Adrenal gland (tissue), 9 donors: ENCODE measurements at regions not wholly inside any gene's neighbourhood (a gene's known extent, or its start where the extent isn't known, plus 50 kb on each side); places are given as distances from the start of the nearest gene placed in this dataset.
A peak's percentile ranks its signal among the peaks of the same experiment; 100 is the strongest.

ENCODE experiments used
- DNase-seq, 7 donors: peaks; one replicate each; pipeline ENCODE4 v3.0.0-alpha.2; 2019 to 2020
- H3K27ac ChIP-seq, 5 donors: fragments of 200-600 bp; sonication (generic) in 4 of 5; 1 replicate in 3 of 5; 2 replicates in 2 of 5; pipeline versions ENCODE4 v1.5.1 to v1.8.0; 2016 to 2020; ENCODE audit warnings: mild to moderate bottlenecking in 1 of 5
- H3K27me3 ChIP-seq: fragments of 200-600 bp; 2 replicates; pipeline ENCODE4 v1.8.0; 2021
- H3K36me3 ChIP-seq, 2 donors: fragments of 200-600 bp; replicated peaks in 1 of 2; 1 replicate in 1 of 2; 2 replicates in 1 of 2; pipeline versions ENCODE4 v1.5.1 to v1.8.0; 2018 to 2022
- H3K4me1 ChIP-seq, 2 donors: fragments of 200-600 bp; replicated peaks in 1 of 2; 1 replicate in 1 of 2; 2 replicates in 1 of 2; pipeline versions ENCODE4 v1.5.1 to v1.8.0; 2018 to 2021
- H3K4me3 ChIP-seq, 4 donors: fragments of 200-600 bp; sonication (generic) in 3 of 4; one replicate each; pipeline ENCODE4 v1.5.1; 2016 to 2018
- H3K9me3 ChIP-seq, 3 donors: fragments of 200-600 bp; sonication (generic) in 1 of 3; replicated peaks in 1 of 3; 1 replicate in 2 of 3; 2 replicates in 1 of 3; pipeline versions ENCODE4 v1.5.1 to v1.8.0; 2016 to 2021
- POLR2A ChIP-seq, 2 donors: fragments of 450-650 bp; IDR thresholded peaks; one replicate each; pipeline ENCODE4 v1.6.1; 2017; ENCODE audit warnings: antibody characterized with exemption in 2 of 2, mild to moderate bottlenecking in 2 of 2, moderate library complexity in 1 of 2
- WGBS, 4 donors: extraction: QIAGEN DNeasy Blood & Tissue Kit in 2 of 4; methylation state at CpG; one replicate each; pipeline versions ENCODE4 v1.1.5 to v1.1.7; 2013 to 2017; 5-methylcytosine and 5-hydroxymethylcytosine counted together
- intact Hi-C, 2 donors: fragments of 100-400 bp; cut with DNase I; formaldehyde crosslinking; loops; one replicate each; pipeline versions ENCODE4 v1.14.1 to v1.15.0; 2022 to 2023
- TF ChIP-seq, protein P1 (sequence below), 6 experiments: fragments of 450-650 bp in 4 of 6; fragments of 200-600 bp in 2 of 6; sonication (generic) in 1 of 6; IDR thresholded peaks; 1 replicate in 5 of 6; 2 replicates in 1 of 6; pipeline versions ENCODE4 v1.5.1 to v1.8.0; 2016 to 2021; ENCODE audit warnings: antibody characterized with exemption in 6 of 6, mild to moderate bottlenecking in 2 of 6, moderate library complexity in 1 of 6
- donor health status: healthy with polysubstance abuse.
- donor health status: Bipolar disorder and iron deficiency.
- donor health status: DM: yes; HTN: yes; CAD: no.
- donor health status: DM: no; HTN: no; CAD: no.
- donor health status: DM: no; HTN: no; CAD: no.

DNA sequence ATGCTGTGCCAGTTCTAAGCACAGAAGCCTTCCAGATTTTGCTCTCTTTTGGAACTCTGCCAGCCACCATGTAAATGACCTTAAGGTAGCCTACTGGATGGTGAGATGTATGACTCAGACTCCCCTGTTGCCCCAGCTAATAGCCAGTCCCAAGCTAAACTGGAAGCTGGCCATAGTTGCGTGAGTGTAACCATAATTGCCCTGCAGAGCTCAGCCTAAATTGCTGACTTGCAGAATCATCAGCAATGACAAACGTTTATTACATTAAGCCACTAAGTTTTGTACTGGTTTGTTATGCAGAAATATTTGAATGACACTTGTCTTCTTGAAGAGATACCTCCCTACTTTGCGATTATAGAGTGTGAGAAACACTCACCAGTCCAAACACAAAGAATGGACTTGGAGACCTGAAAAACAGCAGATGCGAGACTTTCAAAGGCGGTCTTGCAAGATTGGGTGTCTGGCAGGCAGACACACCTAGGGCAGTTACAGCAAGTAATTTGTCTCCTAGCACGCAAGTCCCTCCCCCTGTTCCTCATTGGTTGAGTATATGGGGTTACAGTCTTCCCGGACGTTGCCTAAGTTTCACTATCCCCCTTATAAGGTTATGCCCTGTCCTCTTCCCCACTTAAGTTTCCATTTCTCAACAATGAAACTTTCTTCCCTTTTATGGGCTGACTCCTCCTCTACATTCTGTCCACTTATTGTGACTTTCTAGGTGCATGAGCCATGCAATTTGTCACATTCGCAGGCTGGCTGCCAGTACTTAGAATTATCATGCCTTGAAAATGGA lies 83.6 kb upstream of the XCR1 start:
- Histone ChIP-seq H3K4me3 (no peak overlapping the region), H3K27me3 (no peaks in the 10 kb centered on the region), H3K9me3 (no peaks in the 10 kb centered on the region), H3K27ac (peak overlapping the region in 2 of 5 donors; percentile 24 to 85), H3K4me1 (peaks cover 0 to 8% of the 10 kb centered on the region in 2 donors), H3K36me3 (no peaks in the 10 kb centered on the region)
- TF ChIP-seq POLR2A (IDR thresholded peaks at IDR 0.05), result no peak
- TF ChIP-seq, protein P1, sequence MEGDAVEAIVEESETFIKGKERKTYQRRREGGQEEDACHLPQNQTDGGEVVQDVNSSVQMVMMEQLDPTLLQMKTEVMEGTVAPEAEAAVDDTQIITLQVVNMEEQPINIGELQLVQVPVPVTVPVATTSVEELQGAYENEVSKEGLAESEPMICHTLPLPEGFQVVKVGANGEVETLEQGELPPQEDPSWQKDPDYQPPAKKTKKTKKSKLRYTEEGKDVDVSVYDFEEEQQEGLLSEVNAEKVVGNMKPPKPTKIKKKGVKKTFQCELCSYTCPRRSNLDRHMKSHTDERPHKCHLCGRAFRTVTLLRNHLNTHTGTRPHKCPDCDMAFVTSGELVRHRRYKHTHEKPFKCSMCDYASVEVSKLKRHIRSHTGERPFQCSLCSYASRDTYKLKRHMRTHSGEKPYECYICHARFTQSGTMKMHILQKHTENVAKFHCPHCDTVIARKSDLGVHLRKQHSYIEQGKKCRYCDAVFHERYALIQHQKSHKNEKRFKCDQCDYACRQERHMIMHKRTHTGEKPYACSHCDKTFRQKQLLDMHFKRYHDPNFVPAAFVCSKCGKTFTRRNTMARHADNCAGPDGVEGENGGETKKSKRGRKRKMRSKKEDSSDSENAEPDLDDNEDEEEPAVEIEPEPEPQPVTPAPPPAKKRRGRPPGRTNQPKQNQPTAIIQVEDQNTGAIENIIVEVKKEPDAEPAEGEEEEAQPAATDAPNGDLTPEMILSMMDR (IDR thresholded peaks at IDR 0.05), result no peak
- 57 to 64% (median 59%) methylated on average over 8 to 9 of the region's 9 CpGs for WGBS, 4 donors
- DNase-seq, result peak; percentile 36 to 85 (median 76)
- intact Hi-C loops, result no loop called here

DNA sequence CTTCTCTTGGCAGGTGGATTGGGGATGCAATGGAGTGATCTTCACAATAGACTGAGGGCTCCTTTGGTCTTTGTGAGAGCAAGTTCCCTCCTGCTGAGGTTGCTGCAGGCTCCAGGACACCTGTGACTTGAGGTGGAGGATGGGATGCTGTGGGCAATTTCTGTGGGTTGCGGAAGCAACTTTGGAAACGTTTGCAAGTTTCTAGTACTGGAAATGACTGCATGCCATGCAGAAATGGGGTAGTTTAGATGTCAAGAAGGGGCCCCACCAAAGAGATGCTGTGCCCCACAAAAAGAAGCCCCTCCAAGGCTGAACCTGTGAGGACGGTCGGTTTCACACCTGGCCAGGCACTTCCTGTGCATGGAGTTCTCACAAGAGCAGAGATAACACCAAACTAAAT lies 80.4 kb upstream of the XCR1 start:
- intact Hi-C loops, result no loop called here
- H3K27me3 ChIP-seq, result no peaks in the 10 kb centered on the region
- H3K4me3 ChIP-seq, result no peak overlapping the region
- no peak for TF ChIP-seq POLR2A (IDR thresholded peaks at IDR 0.05)
- TF ChIP-seq, protein P1 (IDR thresholded peaks at IDR 0.05), result no peak
- H3K36me3 ChIP-seq, result no peaks in the 10 kb centered on the region
- DNase-seq, result no peak
- peaks cover 0 to 8% of the 10 kb centered on the region in 2 donors for H3K4me1 ChIP-seq
- H3K9me3 ChIP-seq, result no peaks in the 10 kb centered on the region
- 69 to 73% (median 71%) methylated on average over 4 of the region's 4 CpGs for WGBS, 4 donors
- H3K27ac ChIP-seq, result no peak overlapping the region

DNA sequence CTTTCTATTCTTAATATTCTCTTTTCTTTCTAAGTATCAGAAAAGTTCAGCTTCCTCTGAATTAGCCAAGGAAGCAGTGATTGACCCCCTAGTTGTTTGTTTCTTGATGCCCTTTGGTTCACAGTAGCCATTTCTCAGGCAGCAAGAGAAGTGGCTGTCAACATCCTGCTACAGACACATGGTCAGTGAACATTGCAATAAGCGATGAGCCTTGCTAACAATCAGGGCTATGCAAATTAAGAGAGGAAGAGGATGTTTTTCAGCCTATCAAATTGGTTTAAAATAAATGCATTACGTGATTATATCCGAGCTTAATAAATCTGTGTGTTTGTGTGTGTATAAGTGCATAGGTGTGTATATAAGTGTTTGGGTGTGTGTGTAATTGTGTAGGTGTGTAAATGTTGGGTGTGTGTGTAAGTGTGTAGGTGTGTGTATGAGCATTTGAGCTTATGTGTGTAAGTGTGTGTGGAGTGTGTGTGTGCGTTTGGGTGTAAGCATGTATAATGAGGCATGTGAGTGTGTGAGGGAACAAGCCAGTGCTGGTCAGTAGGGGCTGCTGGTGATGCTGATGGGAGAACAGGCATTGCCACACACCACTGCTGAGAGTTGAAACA lies 78.1 kb upstream of the XCR1 start:
- H3K27ac ChIP-seq, result no peak overlapping the region
- intact Hi-C loops, result no loop called here
- TF ChIP-seq, protein P1 (IDR thresholded peaks at IDR 0.05), result no peak
- H3K4me1 ChIP-seq, result peaks cover 0 to 2% of the 10 kb centered on the region in 2 donors
- no peaks in the 10 kb centered on the region for H3K27me3 ChIP-seq
- H3K36me3 ChIP-seq, result no peaks in the 10 kb centered on the region
- DNase-seq, result no peak
- WGBS, 4 donors, result 51 to 68% (median 61%) methylated on average over 4 of the region's 4 CpGs
- H3K9me3 ChIP-seq, result no peaks in the 10 kb centered on the region
- H3K4me3 ChIP-seq, result no peak overlapping the region

DNA sequence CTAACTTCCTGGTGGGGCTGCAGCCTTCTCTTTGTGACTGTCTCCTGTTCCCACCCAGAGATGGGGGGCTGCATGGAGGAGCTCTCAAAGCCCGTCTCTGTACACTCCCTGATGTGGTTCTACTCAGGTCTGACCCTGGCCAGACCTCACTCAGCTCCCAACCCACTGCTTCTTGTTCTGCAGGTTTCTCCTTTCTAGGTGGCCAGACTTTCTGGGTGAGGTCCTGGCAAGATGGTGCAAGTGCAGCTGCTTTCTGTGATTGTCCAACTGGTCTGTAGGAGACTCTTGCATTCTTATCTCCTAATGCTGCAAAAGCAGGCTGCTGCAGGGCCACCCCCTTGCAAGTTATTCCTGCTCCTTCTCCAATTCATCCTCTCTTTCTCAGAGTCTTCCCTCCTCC lies 77.4 kb upstream of the XCR1 start:
- DNase-seq, result no peak
- no peaks in the 10 kb centered on the region for H3K27me3 ChIP-seq
- TF ChIP-seq POLR2A (IDR thresholded peaks at IDR 0.05), result no peak
- TF ChIP-seq, protein P1 (IDR thresholded peaks at IDR 0.05), result no peak
- WGBS, 4 donors, result 57 to 79% (median 61%) methylated on average over 1 of the region's 1 CpG
- intact Hi-C loops, result no loop called here
- no peaks in the 10 kb centered on the region for H3K4me1 ChIP-seq
- H3K27ac ChIP-seq, result no peak overlapping the region
- H3K36me3 ChIP-seq, result no peaks in the 10 kb centered on the region
- no peak overlapping the region for H3K4me3 ChIP-seq
- H3K9me3 ChIP-seq, result no peaks in the 10 kb centered on the region
